SK-N-SH (cell line): ENCODE measurements at regions not wholly inside any gene's neighbourhood (a gene's known extent, or its start where the extent isn't known, plus 50 kb on each side); places are given as distances from the start of the nearest gene placed in this dataset.

ENCODE experiments used
- CTCF ChIA-PET: fragments of 300-600, 350-600 bp; formaldehyde crosslinking; extraction: SDS; loops from one replicate; lab custom pipeline; 2021; lab: Yijun Ruan, JAX
- POLR2A ChIA-PET: fragments of 350-600 bp; sonication (Branson Sonifier 250); formaldehyde crosslinking; extraction: SDS; loops from one replicate; lab custom pipeline; 2020; ENCODE audit warnings: antibody characterized with exemption, inconsistent platforms; lab: Yijun Ruan, JAX
- DNase-seq: peaks from one replicate; pipeline ENCODE4 v3.0.0; 2012
- H2AFZ ChIP-seq: fragments of 200-600 bp; sonication (generic); 2 replicates; pipeline ENCODE4 v1.8.1; 2016; ENCODE audit warnings: antibody characterized with exemption, mild to moderate bottlenecking, low read depth
- H3F3A ChIP-seq: fragments of 200-600 bp; sonication (generic); replicated peaks from 2 replicates; pipeline ENCODE3; 2016; ENCODE audit warnings: antibody characterized with exemption, mild to moderate bottlenecking; ENCODE audit not compliant: insufficient read depth
- H3K27ac ChIP-seq, 2 experiments: fragments of 200-500 bp in 1 of 2; fragments of 200-600 bp in 1 of 2; sonication (Bioruptor generic) in 1 of 2; sonication (generic), shearing (Covaris generic) in 1 of 2; 2 replicates each; pipeline versions ENCODE4 v1.5.1 to v1.6.1; 2014 to 2016; ENCODE audit warnings: low read depth in 2 of 2, inconsistent platforms in 1 of 2, low read length in 1 of 2, mild to moderate bottlenecking in 1 of 2, mixed read lengths in 1 of 2
- H3K27me3 ChIP-seq: fragments of 200-600 bp; sonication (generic), shearing (Covaris generic); 2 replicates; pipeline ENCODE4 v1.6.1; 2016; ENCODE audit warnings: mixed run types; ENCODE audit not compliant: insufficient read depth
- H3K36me3 ChIP-seq, 2 experiments: fragments of 200-500 bp in 1 of 2; fragments of 200-600 bp in 1 of 2; sonication (Bioruptor generic) in 1 of 2; sonication (generic) in 1 of 2; replicated peaks in 1 of 2; 2 replicates each; pipeline versions ENCODE3 to v1.5.1; 2014 to 2016; ENCODE audit warnings: low read length in 1 of 2, mild to moderate bottlenecking in 1 of 2; ENCODE audit not compliant: insufficient read depth in 2 of 2, control insufficient read depth in 1 of 2
- H3K4me1 ChIP-seq, 2 experiments: fragments of 200-500 bp in 1 of 2; fragments of 200-600 bp in 1 of 2; sonication (Bioruptor generic) in 1 of 2; sonication (generic), shearing (Covaris generic) in 1 of 2; 2 replicates each; pipeline versions ENCODE4 v1.5.1 to v1.6.1; 2014 to 2016; ENCODE audit warnings: low read depth in 1 of 2, low read length in 1 of 2, mixed run types in 1 of 2; ENCODE audit not compliant: insufficient read depth in 2 of 2, control insufficient read depth in 1 of 2
- H3K4me2 ChIP-seq: fragments of 200-600 bp; sonication (generic), shearing (Covaris generic); 2 replicates; pipeline ENCODE4 v1.6.1; 2017; ENCODE audit warnings: mixed run types
- H3K4me3 ChIP-seq, 2 experiments: fragments of 200-500 bp in 1 of 2; fragments of 200-600 bp in 1 of 2; sonication (Bioruptor generic) in 1 of 2; sonication (generic), shearing (Covaris generic) in 1 of 2; 2 replicates each; pipeline versions ENCODE4 v1.5.1 to v1.8.1; 2014 to 2016; ENCODE audit warnings: low read depth in 2 of 2, inconsistent platforms in 1 of 2, low read length in 1 of 2, mild to moderate bottlenecking in 1 of 2, mixed read lengths in 1 of 2, moderate library complexity in 1 of 2
- H3K79me2 ChIP-seq: fragments of 200-600 bp; sonication (generic); 2 replicates; pipeline ENCODE4 v1.8.1; 2017; ENCODE audit warnings: mild to moderate bottlenecking; ENCODE audit not compliant: insufficient read depth
- H3K9ac ChIP-seq: fragments of 200-600 bp; sonication (generic); 2 replicates; pipeline ENCODE4 v1.6.1; 2017; ENCODE audit warnings: mixed run types
- H3K9me2 ChIP-seq: fragments of 200-600 bp; sonication (generic); 2 replicates; pipeline ENCODE4 v1.6.1; 2017; ENCODE audit warnings: mixed run types
- H3K9me3 ChIP-seq: fragments of 200-600 bp; sonication (generic); 2 replicates; pipeline ENCODE4 v1.6.1; 2017; ENCODE audit warnings: mixed run types, mild to moderate bottlenecking, moderate library complexity
- H4K20me1 ChIP-seq: fragments of 200-600 bp; sonication (generic); 2 replicates; pipeline ENCODE4 v1.6.1; 2017; ENCODE audit warnings: mild to moderate bottlenecking, mixed run types; ENCODE audit not compliant: insufficient read depth
- EP300 ChIP-seq, 2 experiments: IDR thresholded peaks; 2 replicates each; pipeline versions ENCODE4 v1.4.0 to v1.6.1; 2012; ENCODE audit warnings: borderline replicate concordance in 1 of 2, low read depth in 1 of 2, low read length in 1 of 2
- EZH2phosphoT487 ChIP-seq: fragments of 200-600 bp; sonication (generic); IDR thresholded peaks from 2 replicates; pipeline ENCODE4 v1.6.1; 2017; ENCODE audit warnings: low read depth, mixed run types, mild to moderate bottlenecking, antibody characterized with exemption, moderate library complexity, borderline replicate concordance
- FOSL2 ChIP-seq: IDR thresholded peaks from 2 replicates; pipeline ENCODE4 v1.4.0; 2012; ENCODE audit warnings: low read depth, mild to moderate bottlenecking, moderate library complexity, borderline replicate concordance
- FOXM1 ChIP-seq: IDR thresholded peaks from 2 replicates; pipeline ENCODE4 v1.4.0; 2012; ENCODE audit warnings: low read depth, mild to moderate bottlenecking
- GABPA ChIP-seq: IDR thresholded peaks from 2 replicates; pipeline ENCODE4 v1.4.0; 2012; ENCODE audit warnings: low read depth, mild to moderate bottlenecking
- JUND ChIP-seq: IDR thresholded peaks from 2 replicates; pipeline ENCODE4 v1.4.0; 2012
- MEF2A ChIP-seq: IDR thresholded peaks from 2 replicates; pipeline ENCODE4 v1.4.0; 2012; ENCODE audit warnings: low read depth, borderline replicate concordance
- NFIC ChIP-seq: IDR thresholded peaks from 2 replicates; pipeline ENCODE4 v1.4.0; 2012; ENCODE audit warnings: borderline replicate concordance
- RFX5 ChIP-seq: IDR thresholded peaks from 2 replicates; pipeline ENCODE4 v1.6.1; 2012; ENCODE audit warnings: mild to moderate bottlenecking, improper control_type of control experiment, low read length
- RXRA ChIP-seq: IDR thresholded peaks from 2 replicates; pipeline ENCODE4 v1.4.0; 2012; ENCODE audit warnings: low read depth, mild to moderate bottlenecking, borderline replicate concordance
- SIN3A ChIP-seq: IDR thresholded peaks from 2 replicates; pipeline ENCODE4 v1.6.1; 2012; ENCODE audit warnings: low read depth, mild to moderate bottlenecking, low read length, moderate library complexity, borderline replicate concordance
- TAF1 ChIP-seq: IDR thresholded peaks from 2 replicates; pipeline ENCODE4 v1.6.1; 2012; ENCODE audit warnings: low read depth, mild to moderate bottlenecking, low read length, moderate library complexity, borderline replicate concordance
- WGBS: methylation state at CpG from one replicate; pipeline ENCODE4 v1.1.6; 2017; ENCODE audit warnings: low lambda C conversion rate; 5-methylcytosine and 5-hydroxymethylcytosine counted together
- TF ChIP-seq, protein P1 (sequence below): IDR thresholded peaks from 2 replicates; pipeline ENCODE4 v1.4.0; 2012; ENCODE audit warnings: low read depth, borderline replicate concordance
- TF ChIP-seq, protein P2 (sequence below): fragments of 150-350 bp; IDR thresholded peaks from 2 replicates; pipeline ENCODE4 v1.6.1; 2017; ENCODE audit warnings: antibody characterized with exemption, low read length, low read depth, borderline replicate concordance
- TF ChIP-seq, protein P3 (sequence below): IDR thresholded peaks from 2 replicates; pipeline ENCODE4 v1.6.1; 2012; ENCODE audit warnings: mild to moderate bottlenecking, low read depth, low read length, moderate library complexity

DNA sequence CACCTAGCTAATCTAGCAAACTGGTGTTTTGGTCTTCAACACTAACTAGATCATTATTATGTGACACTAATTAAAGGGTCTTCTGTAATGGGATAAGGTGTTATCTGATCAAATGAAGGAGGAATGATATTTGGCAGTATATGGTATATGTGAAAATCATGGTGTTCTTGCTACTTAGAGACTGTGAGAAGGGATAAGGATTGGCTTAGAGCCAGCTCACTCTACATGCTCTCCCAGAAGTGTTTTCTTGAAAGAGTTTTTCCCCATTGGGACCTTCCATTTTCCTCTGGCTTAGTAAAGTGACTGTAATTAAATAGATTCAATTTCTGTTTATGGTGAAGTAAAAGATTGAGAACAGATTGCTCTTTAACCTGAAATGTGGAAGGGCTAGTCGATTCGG, 71.2 kb upstream of the RGL1 start:
- H2AFZ ChIP-seq: no peak overlapping the region
- H3K27ac ChIP-seq: no peak overlapping the region
- H3K27me3 ChIP-seq: no peaks in the 10 kb centered on the region
- TF ChIP-seq RFX5 (no peak), TAF1 (no peak), FOXM1 (no peak), EP300 (IDR thresholded peaks at IDR 0.05; ENCODE audit: borderline replicate concordance in 1 of 2, low read depth in 1 of 2, low read length in 1 of 2) (no peak), RXRA (no peak), JUND (no peak), GABPA (no peak), FOSL2 (no peak), NFIC (no peak), EZH2phosphoT487 (no peak), SIN3A (no peak), MEF2A (no peak)
- TF ChIP-seq, protein P1, sequence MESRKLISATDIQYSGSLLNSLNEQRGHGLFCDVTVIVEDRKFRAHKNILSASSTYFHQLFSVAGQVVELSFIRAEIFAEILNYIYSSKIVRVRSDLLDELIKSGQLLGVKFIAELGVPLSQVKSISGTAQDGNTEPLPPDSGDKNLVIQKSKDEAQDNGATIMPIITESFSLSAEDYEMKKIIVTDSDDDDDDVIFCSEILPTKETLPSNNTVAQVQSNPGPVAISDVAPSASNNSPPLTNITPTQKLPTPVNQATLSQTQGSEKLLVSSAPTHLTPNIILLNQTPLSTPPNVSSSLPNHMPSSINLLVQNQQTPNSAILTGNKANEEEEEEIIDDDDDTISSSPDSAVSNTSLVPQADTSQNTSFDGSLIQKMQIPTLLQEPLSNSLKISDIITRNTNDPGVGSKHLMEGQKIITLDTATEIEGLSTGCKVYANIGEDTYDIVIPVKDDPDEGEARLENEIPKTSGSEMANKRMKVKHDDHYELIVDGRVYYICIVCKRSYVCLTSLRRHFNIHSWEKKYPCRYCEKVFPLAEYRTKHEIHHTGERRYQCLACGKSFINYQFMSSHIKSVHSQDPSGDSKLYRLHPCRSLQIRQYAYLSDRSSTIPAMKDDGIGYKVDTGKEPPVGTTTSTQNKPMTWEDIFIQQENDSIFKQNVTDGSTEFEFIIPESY: no peak
- TF ChIP-seq, protein P2, sequence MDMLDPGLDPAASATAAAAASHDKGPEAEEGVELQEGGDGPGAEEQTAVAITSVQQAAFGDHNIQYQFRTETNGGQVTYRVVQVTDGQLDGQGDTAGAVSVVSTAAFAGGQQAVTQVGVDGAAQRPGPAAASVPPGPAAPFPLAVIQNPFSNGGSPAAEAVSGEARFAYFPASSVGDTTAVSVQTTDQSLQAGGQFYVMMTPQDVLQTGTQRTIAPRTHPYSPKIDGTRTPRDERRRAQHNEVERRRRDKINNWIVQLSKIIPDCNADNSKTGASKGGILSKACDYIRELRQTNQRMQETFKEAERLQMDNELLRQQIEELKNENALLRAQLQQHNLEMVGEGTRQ: no peak
- TF ChIP-seq, protein P3, sequence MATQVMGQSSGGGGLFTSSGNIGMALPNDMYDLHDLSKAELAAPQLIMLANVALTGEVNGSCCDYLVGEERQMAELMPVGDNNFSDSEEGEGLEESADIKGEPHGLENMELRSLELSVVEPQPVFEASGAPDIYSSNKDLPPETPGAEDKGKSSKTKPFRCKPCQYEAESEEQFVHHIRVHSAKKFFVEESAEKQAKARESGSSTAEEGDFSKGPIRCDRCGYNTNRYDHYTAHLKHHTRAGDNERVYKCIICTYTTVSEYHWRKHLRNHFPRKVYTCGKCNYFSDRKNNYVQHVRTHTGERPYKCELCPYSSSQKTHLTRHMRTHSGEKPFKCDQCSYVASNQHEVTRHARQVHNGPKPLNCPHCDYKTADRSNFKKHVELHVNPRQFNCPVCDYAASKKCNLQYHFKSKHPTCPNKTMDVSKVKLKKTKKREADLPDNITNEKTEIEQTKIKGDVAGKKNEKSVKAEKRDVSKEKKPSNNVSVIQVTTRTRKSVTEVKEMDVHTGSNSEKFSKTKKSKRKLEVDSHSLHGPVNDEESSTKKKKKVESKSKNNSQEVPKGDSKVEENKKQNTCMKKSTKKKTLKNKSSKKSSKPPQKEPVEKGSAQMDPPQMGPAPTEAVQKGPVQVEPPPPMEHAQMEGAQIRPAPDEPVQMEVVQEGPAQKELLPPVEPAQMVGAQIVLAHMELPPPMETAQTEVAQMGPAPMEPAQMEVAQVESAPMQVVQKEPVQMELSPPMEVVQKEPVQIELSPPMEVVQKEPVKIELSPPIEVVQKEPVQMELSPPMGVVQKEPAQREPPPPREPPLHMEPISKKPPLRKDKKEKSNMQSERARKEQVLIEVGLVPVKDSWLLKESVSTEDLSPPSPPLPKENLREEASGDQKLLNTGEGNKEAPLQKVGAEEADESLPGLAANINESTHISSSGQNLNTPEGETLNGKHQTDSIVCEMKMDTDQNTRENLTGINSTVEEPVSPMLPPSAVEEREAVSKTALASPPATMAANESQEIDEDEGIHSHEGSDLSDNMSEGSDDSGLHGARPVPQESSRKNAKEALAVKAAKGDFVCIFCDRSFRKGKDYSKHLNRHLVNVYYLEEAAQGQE: no peak
- DNase-seq: no peak
- H3K9me2 ChIP-seq: no peaks in the 10 kb centered on the region
- H3K4me3 ChIP-seq: no peak overlapping the region
- H3K4me2 ChIP-seq: no peak overlapping the region
- ChIA-PET CTCF (interaction anchor here (0.9 to 1.5 kb wide), 3 partner anchors 21 to 78 kb away, joined by 3 to 4 read pairs (median 4); no protein-coding TSS in a partner anchor), POLR2A (no interaction called here)
- WGBS: 90% methylated on average over 2 of the region's 2 CpGs
- H3K36me3 ChIP-seq: no peaks in the 10 kb centered on the region
- peaks cover 0 to 7% of the 10 kb centered on the region in 2 experiments; a peak in 3 of 4 replicates for H3K4me1 ChIP-seq
- H3F3A ChIP-seq: no peaks in the 10 kb centered on the region
- H3K79me2 ChIP-seq: no peaks in the 10 kb centered on the region
- no peak overlapping the region for H3K9ac ChIP-seq
- H4K20me1 ChIP-seq: no peaks in the 10 kb centered on the region
- no peaks in the 10 kb centered on the region for H3K9me3 ChIP-seq
